ENCODE measurements at regions not wholly inside any gene's neighbourhood (a gene's known extent, or its start where the extent isn't known, plus 50 kb on each side); places are given as distances from the start of the nearest gene placed in this dataset.

DNA sequence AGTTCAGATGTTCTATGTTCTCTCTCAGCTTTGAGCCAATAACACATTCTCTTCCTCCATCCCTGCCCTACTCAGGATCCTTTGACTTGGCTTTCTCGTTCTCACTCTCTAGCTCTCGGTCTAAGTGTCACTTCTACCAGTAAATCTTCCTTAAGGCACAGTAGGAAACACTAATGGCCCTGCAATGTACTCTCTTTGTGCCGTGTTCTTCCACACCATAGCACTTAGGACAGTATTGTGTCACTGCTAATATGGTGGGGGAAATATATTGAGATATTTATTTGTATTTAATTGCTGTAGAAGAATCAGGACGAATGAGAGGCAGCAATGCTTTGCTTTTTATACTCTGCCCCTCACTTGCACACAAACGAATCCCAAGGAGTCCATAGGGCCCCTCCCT is 493.1 kb downstream of the SHISA9 start:
- no peak for FAIRE-seq

GRCh38 chr16:13397126-13397525 is 495.7 kb downstream of the SHISA9 start:
- FAIRE-seq, result no peak

DNA sequence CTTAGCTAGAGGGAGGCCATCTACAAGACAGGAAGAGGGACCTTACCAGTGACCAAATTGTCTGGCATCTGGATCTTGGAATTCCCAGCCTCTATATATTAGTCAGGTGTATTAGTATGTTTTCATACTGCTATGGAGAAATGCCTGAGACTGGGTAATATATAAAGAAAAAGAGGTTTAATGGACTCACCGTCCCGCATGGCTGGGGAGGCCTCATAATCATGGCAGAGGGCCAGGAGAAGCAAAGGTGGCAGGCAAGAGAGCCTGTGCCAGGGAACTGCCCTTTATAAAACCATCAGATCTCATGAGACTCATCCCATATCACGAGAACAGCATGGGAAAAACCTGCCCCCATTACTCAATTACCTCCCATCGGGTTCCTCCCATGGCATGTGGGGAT is 500.2 kb downstream of the SHISA9 start:
- FAIRE-seq, result no peak

- no peak for FAIRE-seq
Observed at GRCh38 chr16:13402601-13403000, 501.2 kb downstream of the SHISA9 start.

DNA sequence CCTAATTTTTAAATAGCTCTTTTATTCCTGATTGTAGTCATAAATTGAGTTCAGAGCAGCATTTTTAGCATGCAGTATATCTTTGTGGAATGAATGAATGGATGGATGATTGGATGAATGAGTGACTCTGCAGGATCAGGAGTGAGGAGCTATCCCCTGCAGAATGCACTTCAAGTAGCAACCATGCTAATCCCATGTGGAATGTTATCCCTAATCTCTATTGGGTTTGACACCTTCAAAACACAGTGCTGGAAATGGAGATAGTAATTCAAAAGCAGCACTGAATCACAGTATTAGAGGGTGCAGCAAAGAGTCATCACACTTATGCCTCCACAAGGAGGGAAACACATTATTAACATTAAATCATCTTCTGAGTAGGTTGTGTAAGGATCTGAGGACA is 501.9 kb downstream of the SHISA9 start:
- FAIRE-seq, result no peak

GRCh38 chr16:13414154-13414553 is 505.8 kb upstream of the ERCC4 start:
- FAIRE-seq, result no peak

GRCh38 chr16:13419589-13419988 is 500.4 kb upstream of the ERCC4 start:
- FAIRE-seq, result no peak

- FAIRE-seq, result no peak
Observed at GRCh38 chr16:13421726-13422125, 498.2 kb upstream of the ERCC4 start.

- no peak for FAIRE-seq
Observed at GRCh38 chr16:13425836-13426235, 494.1 kb upstream of the ERCC4 start.

DNA sequence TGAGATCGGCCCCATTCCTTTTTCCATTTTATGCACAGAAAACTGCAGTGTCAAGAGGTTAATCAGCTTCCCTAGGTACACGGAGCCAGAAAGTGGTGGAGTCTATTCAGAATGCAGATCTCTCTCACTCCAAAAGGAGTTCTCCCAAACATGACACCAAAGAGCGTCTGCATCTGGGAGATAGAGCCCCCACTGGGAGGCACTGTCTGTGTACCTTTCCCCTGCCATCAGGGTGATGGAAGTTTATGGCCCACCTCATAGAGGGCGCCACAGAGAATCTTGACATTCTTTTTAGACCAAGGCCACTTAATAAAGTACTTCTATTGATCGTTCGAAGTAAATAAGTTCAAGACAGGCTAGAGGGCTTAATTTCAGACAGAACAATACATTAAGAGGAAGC is 493.7 kb upstream of the ERCC4 start:
- no peak for FAIRE-seq

- no peak for FAIRE-seq
Observed at GRCh38 chr16:13426736-13427135, 493.2 kb upstream of the ERCC4 start.

DNA sequence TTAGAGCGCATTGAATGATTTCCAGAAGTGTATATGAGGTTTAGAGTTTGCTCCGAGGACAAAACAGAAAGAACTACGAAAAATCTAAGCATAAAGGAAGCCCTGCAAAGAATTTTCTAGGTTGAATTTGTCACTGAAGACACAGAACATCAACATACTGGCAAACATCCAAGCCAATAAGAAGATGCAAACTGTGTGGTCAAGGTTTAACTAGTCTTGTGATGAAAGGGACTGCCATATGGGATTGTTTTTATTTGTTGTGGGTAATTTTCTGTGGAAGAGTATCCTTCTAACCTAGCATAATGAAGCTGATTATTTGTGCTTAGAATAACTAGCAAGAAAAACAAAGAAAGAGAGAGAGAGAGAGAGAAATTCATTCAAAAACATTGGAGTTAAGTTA is 492.0 kb upstream of the ERCC4 start:
- FAIRE-seq, result no peak

DNA sequence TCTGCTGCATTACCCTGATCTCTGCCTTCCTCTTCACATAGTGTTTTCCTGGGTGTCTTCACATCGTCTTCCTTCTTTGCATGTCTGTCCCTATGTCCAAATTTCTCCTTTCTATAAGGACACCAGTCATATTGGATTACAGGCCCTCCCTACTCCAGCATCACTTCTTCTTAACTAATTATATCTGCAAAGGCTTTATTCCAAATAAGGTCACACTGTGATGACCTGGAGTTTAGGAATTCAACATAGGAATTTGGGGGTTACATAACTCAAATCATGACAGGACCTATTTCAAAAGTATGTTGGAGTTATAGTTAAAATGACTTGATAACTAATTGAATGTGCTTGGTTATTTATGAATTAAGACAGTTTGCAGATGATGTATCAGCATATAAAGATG is 490.5 kb upstream of the ERCC4 start:
- FAIRE-seq, result no peak

DNA sequence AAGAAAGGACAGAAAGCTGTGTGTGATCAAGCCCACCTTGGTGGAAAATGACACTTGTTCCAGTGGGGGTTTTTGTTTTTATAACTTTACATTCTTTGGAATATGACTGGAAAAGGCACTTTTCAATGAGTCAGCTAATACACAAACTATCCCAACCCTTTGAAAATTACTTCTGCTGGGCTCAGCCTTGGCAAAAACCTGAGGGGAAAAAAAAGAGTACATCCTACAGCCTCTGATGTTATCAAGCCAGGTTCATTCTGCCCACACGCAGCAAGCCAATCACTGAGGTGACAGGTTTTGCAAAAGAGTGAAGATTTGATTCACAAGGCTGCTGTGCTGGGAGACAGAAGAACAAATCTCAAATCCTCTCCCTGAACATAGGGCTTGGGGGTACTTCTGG is 484.5 kb upstream of the ERCC4 start:
- no peak for FAIRE-seq

- FAIRE-seq, result no peak
Observed at GRCh38 chr16:13435873-13436474, 484.0 kb upstream of the ERCC4 start.

GRCh38 chr16:13436641-13437412 is 483.1 kb upstream of the ERCC4 start:
- FAIRE-seq, result no peak

- FAIRE-seq, result no peak
Observed at GRCh38 chr16:13437413-13437795, 482.6 kb upstream of the ERCC4 start.

DNA sequence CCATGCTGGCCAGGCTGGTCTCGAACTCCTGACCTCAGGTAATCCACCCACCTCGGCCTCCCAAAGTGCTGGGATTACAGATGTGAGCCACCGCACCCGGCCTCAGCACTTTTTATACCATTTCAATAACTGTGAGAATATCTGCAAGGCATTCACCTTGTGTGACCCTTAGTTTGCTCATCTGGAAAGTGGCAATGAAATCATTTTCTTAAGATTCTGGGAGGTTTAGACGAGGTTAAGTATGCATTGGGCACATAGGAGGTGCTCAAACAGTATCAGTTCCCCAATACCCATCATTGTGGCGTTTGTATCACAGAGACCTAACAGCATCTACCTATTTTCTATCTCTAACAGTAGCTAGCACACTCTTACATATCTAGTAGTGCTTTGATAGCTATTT is 481.9 kb upstream of the ERCC4 start:
- no peak for FAIRE-seq

GRCh38 chr16:13439766-13440165 is 480.2 kb upstream of the ERCC4 start:
- FAIRE-seq, result no peak

DNA sequence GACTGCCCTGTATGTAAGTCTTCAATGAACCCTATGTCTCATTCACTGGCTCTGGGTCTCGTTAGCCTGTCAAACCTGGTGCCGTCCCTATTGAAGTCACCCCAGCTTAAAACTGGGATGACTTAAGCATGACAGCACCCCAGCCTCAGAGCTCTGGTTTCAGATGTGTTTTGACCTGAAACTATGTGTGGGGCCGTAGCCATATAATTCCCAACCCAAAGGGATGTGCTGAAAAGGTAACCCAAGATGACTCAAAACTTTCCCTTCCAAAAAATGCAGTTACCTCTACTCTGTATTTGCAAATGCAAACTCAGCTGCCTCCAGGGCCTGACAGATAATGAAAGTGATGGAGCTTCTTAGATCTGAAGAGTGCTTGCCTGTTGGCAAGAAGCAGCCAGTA is 478.3 kb upstream of the ERCC4 start:
- no peak for FAIRE-seq

GRCh38 chr16:13448346-13448745 is 471.6 kb upstream of the ERCC4 start:
- no peak for FAIRE-seq

- FAIRE-seq, result no peak
Observed at GRCh38 chr16:13453325-13453724, 466.6 kb upstream of the ERCC4 start.

DNA sequence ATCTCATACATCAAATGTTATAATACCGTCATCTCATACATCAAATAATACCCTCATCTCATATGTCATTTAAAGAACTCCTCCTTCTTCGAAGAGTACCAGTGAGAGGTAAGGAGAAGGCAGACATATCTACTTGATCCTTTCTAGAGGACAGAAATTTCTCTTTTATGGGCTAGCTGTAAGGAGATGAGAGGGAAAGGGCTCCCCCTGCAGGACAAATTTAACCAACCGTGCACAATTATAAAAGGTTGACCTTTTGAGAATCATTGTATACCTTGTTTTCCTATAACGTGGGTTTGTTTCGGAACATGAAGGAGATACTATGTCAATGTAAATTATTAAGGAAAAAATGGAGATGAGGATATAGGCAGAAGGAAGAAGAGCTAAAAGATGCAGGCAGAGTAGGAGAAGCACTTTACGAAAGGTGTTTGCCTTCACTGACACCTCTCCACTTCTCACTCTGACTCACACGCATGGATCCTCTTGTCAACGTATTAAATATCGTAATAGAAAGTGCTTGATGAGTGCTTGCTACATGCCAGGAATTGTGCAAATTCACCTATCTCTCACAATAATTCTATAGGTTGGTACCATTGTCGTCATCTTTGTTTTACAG is 465.9 kb upstream of the ERCC4 start:
- no peak for FAIRE-seq

DNA sequence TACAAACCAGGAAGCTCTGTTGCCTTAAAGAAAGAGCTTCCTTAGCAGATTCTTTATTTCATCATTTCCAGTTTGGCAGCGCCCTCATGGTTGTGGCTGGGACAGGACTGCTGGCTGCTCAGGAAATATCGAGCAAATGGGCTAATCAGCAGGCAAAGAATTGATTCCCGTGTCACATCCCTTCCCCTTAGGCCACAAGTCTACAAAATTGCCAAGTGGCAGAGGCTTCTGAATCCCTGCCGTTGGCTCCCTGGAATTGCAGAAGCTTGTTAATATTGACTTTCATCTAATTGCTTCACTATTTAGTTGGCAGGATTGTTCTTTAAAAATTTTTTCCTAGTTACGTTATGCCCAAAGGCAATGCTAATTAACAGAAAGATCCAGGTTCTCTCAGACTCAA is 456.3 kb upstream of the ERCC4 start:
- FAIRE-seq, result no peak

DNA sequence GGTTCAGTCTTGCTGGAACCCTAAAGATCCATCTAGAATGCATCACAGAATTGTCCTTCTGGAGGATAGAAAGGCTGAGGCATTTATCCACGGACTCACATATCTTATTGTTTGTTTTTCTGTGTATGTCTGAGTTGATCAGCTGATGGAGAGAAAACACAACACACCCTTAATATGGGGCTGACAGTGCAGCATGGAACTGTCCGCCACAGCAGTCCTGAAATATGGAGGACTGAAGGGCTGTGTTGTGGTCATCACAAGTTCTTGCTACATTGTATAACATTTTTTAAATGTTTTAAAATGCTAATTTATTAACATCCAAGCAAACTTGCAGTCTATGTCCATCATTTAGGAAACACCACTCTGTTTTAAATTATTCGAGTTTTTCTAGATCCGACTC is 448.9 kb upstream of the ERCC4 start:
- FAIRE-seq, result no peak

All from TTC549 (cell line).